Activated CD4-positive, alpha-beta T cell treated with anti-CD3 and anti-CD28 coated beads for 36 hours (primary cell): ENCODE measurements at regions not wholly inside any gene's neighbourhood (a gene's known extent, or its start where the extent isn't known, plus 50 kb on each side); places are given as distances from the start of the nearest gene placed in this dataset.

Experiments used
- ATAC-seq: fragments of 200-7000 bp; cut with Tn5 transposase; one replicate; pipeline ENCODE4 v1.10.0; 2021; ENCODE audit warnings: mild to moderate bottlenecking, moderate library complexity
- CTCF ChIA-PET: fragments of 350-600 bp; sonication (Branson Sonifier 250); formaldehyde crosslinking; loops from one replicate; lab custom pipeline; 2021; ENCODE audit warnings: antibody characterized with exemption; lab: Charles Lee
- POLR2A ChIA-PET: fragments of 350-600 bp; sonication (Branson Sonifier 250); formaldehyde crosslinking; loops from one replicate; lab custom pipeline; 2021; ENCODE audit warnings: antibody characterized with exemption, inconsistent platforms; lab: Charles Lee
- DNase-seq: peaks from one replicate; pipeline ENCODE4 v3.0.0-alpha.2; 2020
- H3K27ac Mint-ChIP-seq: one replicate; pipeline ENCODE4 v1.8.0; 2021; ENCODE audit warnings: mixed read lengths
- H3K27me3 Mint-ChIP-seq: one replicate; pipeline ENCODE4 v1.8.0; 2021; ENCODE audit warnings: mixed read lengths
- H3K36me3 Mint-ChIP-seq: one replicate; pipeline ENCODE4 v1.8.0; 2021; ENCODE audit warnings: low read depth, mixed read lengths
- H3K4me1 Mint-ChIP-seq: one replicate; pipeline ENCODE4 v1.8.0; 2021; ENCODE audit warnings: mixed read lengths
- H3K4me3 Mint-ChIP-seq: one replicate; pipeline ENCODE4 v1.8.0; 2021; ENCODE audit warnings: mild to moderate bottlenecking, moderate library complexity, mixed read lengths
- H3K9me3 Mint-ChIP-seq: one replicate; pipeline ENCODE4 v1.8.0; 2021; ENCODE audit warnings: low read depth, mixed read lengths
- intact Hi-C, 2 experiments: fragments of 100-400 bp; cut with DNase I in 1 of 2; cut with micrococcal nuclease in 1 of 2; formaldehyde crosslinking; loops; one replicate each; pipeline versions ENCODE4 v1.14.2 to v1.15.1; 2022 to 2024; cut with DNase I, micrococcal nuclease

DNA sequence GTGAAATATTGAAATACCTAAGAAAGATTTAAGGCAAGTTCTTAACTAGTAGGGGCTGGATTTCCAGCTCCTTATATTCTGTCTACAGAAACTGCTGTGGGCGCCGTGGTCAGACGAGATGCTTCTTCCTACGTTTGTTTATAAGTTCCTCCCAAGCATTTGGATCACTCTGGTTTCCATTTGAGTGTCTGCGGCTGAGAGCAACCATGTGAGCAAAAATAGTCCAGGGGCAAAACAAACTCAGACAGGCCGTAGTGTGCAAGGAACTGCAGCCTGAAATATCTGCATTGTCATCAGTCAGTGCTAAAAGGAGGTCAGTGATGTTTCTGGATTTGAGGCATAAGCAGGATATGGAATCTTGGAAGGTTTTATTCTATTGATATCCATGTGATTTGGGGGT is 485.9 kb upstream of the JAG1 start:
- POLR2A ChIA-PET, result no interaction called here
- H3K36me3 Mint-ChIP-seq, result no peaks in the 10 kb centered on the region
- H3K27ac Mint-ChIP-seq, result no peak overlapping the region
- DNase-seq (no peak), ATAC-seq (no peak)
- H3K4me3 Mint-ChIP-seq, result no peak overlapping the region
- peaks cover 4% of the 10 kb centered on the region for H3K9me3 Mint-ChIP-seq
- CTCF ChIA-PET, result no interaction called here
- H3K27me3 Mint-ChIP-seq, result peaks cover 2% of the 10 kb centered on the region
- no peaks in the 10 kb centered on the region for H3K4me1 Mint-ChIP-seq
- intact Hi-C loops, result no loop called here

DNA sequence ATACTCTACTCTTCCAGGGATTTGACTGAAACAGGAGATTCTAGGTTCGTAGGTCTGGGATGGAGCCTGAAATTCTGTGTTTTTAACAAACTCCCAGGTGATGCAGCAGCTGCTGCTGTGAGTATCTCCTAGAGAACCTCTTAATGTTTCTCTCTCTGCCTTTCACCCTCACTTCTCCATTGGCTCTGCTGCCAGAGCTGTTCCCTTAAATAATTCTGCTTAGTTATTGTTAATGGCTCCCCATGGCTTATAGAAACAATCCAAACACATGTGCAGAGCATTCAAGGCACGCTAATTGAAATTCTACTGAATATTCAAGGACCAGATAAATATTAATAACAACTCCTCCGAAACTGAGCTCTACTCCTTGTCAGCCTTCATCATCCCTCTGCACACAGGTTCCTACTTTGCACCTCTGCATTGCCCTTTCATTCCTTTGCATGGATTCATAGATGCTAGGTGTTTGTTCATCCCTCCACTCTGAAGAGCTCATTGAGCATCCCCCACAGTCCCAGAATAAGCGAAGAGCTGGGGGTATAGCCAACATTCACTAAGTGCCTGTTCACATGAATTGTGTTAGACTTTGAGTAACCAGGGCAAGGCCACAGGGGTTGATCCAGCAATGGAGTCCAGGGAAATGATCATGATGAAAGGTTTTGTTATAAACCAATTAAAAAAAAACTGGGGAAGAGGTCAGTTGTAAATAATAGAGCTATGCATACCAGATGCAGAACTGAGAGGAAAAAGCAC is 488.4 kb upstream of the JAG1 start:
- POLR2A ChIA-PET, result no interaction called here
- no peaks in the 10 kb centered on the region for H3K36me3 Mint-ChIP-seq
- H3K27ac Mint-ChIP-seq, result no peak overlapping the region
- H3K4me3 Mint-ChIP-seq, result no peak overlapping the region
- H3K9me3 Mint-ChIP-seq, result peaks cover 4% of the 10 kb centered on the region
- no peaks in the 10 kb centered on the region for H3K4me1 Mint-ChIP-seq
- DNase-seq, result no peak
- no peak for ATAC-seq
- CTCF ChIA-PET, result interaction anchor here (0.7 kb wide), 1 partner anchor 30 kb away, joined by 4 read pairs; no protein-coding TSS in a partner anchor
- H3K27me3 Mint-ChIP-seq, result peaks cover 2% of the 10 kb centered on the region
- intact Hi-C loops, result no loop called here

GRCh38 chr20:11165789-11166188 is 492.0 kb upstream of the JAG1 start:
- ATAC-seq, result no peak
- no peak for DNase-seq
- Mint-ChIP-seq H3K9me3 (peaks cover 1% of the 10 kb centered on the region), H3K27ac (no peak overlapping the region), H3K4me1 (no peaks in the 10 kb centered on the region), H3K4me3 (no peak overlapping the region), H3K36me3 (no peaks in the 10 kb centered on the region), H3K27me3 (peaks cover 3% of the 10 kb centered on the region)
- ChIA-PET POLR2A (no interaction called here), CTCF (no interaction called here)
- intact Hi-C loops, result no loop called here

- ChIA-PET CTCF (no interaction called here), POLR2A (no interaction called here)
- no peak for ATAC-seq
- Mint-ChIP-seq H3K4me1 (no peaks in the 10 kb centered on the region), H3K4me3 (no peak overlapping the region), H3K27me3 (peaks cover 3% of the 10 kb centered on the region), H3K36me3 (no peaks in the 10 kb centered on the region), H3K9me3 (peaks cover 1% of the 10 kb centered on the region), H3K27ac (no peak overlapping the region)
- DNase-seq, result no peak
- intact Hi-C loops, result no loop called here
Observed at GRCh38 chr20:11166712-11167111, 492.9 kb upstream of the JAG1 start.

GRCh38 chr20:11168026-11168425 is 494.2 kb upstream of the JAG1 start:
- H3K27ac Mint-ChIP-seq, result no peak overlapping the region
- POLR2A ChIA-PET, result no interaction called here
- H3K4me3 Mint-ChIP-seq, result no peak overlapping the region
- H3K9me3 Mint-ChIP-seq, result peaks cover 1% of the 10 kb centered on the region
- H3K27me3 Mint-ChIP-seq, result peaks cover 3% of the 10 kb centered on the region
- intact Hi-C loops, result no loop called here
- CTCF ChIA-PET, result no interaction called here
- H3K4me1 Mint-ChIP-seq, result no peaks in the 10 kb centered on the region
- DNase-seq (no peak), ATAC-seq (no peak)
- H3K36me3 Mint-ChIP-seq, result no peaks in the 10 kb centered on the region

DNA sequence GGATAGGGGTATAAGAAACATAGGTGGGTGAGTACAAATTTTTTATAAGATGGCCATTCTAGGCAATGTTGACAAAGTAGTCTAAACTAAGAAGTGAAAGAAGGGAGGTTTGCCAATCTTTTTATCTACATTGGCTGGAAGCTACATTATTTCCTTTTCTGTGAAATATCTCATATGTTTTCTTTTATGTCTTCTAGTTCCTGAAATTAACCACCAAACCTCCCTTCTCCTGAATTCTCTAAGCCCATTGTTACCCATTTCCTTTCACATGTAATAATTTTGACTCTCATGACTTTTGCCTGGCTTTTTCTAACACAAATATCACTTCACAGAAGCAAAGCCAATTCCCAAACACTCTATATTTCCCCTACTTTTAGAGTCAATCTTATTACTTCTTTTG is 496.2 kb upstream of the JAG1 start:
- CTCF ChIA-PET, result no interaction called here
- peaks cover 1% of the 10 kb centered on the region for H3K27me3 Mint-ChIP-seq
- no peak overlapping the region for H3K27ac Mint-ChIP-seq
- H3K9me3 Mint-ChIP-seq, result no peaks in the 10 kb centered on the region
- no peaks in the 10 kb centered on the region for H3K36me3 Mint-ChIP-seq
- no peaks in the 10 kb centered on the region for H3K4me1 Mint-ChIP-seq
- POLR2A ChIA-PET, result no interaction called here
- DNase-seq, result no peak
- no peak overlapping the region for H3K4me3 Mint-ChIP-seq
- no peak for ATAC-seq
- intact Hi-C loops, result no loop called here

GRCh38 chr20:11170565-11170964 is 496.8 kb upstream of the JAG1 start:
- H3K9me3 Mint-ChIP-seq, result peaks cover 2% of the 10 kb centered on the region
- ATAC-seq (no peak), DNase-seq (no peak)
- no peak overlapping the region for H3K4me3 Mint-ChIP-seq
- ChIA-PET CTCF (no interaction called here), POLR2A (no interaction called here)
- no peaks in the 10 kb centered on the region for H3K36me3 Mint-ChIP-seq
- no peak overlapping the region for H3K27ac Mint-ChIP-seq
- peaks cover 1% of the 10 kb centered on the region for H3K27me3 Mint-ChIP-seq
- intact Hi-C loops, result no loop called here
- H3K4me1 Mint-ChIP-seq, result no peaks in the 10 kb centered on the region

GRCh38 chr20:11172881-11173280 is 499.1 kb upstream of the JAG1 start:
- CTCF ChIA-PET, result no interaction called here
- Mint-ChIP-seq H3K4me1 (no peaks in the 10 kb centered on the region), H3K27ac (no peak overlapping the region), H3K4me3 (no peak overlapping the region), H3K36me3 (no peaks in the 10 kb centered on the region), H3K27me3 (no peaks in the 10 kb centered on the region), H3K9me3 (peaks cover 2% of the 10 kb centered on the region)
- DNase-seq (no peak), ATAC-seq (no peak)
- intact Hi-C loops, result no loop called here
- POLR2A ChIA-PET, result no interaction called here

GRCh38 chr20:11173916-11174315 is 500.1 kb upstream of the JAG1 start:
- ATAC-seq, result no peak

DNA sequence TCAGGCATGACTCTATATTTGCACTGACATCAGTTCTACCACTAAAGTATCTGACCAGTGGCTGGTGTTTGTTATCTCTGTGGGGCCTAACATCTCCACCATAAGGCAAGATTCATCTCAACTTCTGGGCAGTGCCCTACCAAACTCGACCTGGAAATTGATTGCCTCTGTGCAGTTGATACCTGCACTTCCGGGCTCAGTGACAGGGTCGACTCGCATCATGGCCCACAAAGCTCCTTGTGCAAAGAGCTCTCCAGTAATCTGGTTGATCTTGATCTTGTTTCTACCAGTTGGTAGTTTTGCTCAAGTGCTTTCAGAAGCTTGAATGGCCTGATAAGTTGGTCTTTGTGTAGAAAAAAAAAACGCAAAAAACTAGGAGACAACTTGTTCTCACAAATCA is 501.1 kb upstream of the JAG1 start:
- Mint-ChIP-seq H3K9me3 (peaks cover 2% of the 10 kb centered on the region), H3K27me3 (no peaks in the 10 kb centered on the region), H3K36me3 (no peaks in the 10 kb centered on the region), H3K4me3 (no peak overlapping the region), H3K4me1 (no peaks in the 10 kb centered on the region), H3K27ac (no peak overlapping the region)
- intact Hi-C loops, result no loop called here
- ChIA-PET CTCF (interaction anchor here (0.8 to 1.2 kb wide), 2 partner anchors 13 to 17 kb away, joined by 3 read pairs; no protein-coding TSS in a partner anchor), POLR2A (no interaction called here)
- ATAC-seq (no peak), DNase-seq (no peak)

More at GRCh38 chr20:11173916-11174315, 500.1 kb upstream of the JAG1 start:
- intact Hi-C loops, result no loop called here
- H3K27me3 Mint-ChIP-seq, result no peaks in the 10 kb centered on the region
- H3K4me3 Mint-ChIP-seq, result no peak overlapping the region
- no peaks in the 10 kb centered on the region for H3K36me3 Mint-ChIP-seq
- peaks cover 2% of the 10 kb centered on the region for H3K9me3 Mint-ChIP-seq
- CTCF ChIA-PET, result interaction anchor here (1.2 kb wide), 1 partner anchor 16 kb away, joined by 3 read pairs; no protein-coding TSS in a partner anchor
- DNase-seq, result no peak
- no peaks in the 10 kb centered on the region for H3K4me1 Mint-ChIP-seq
- no peak overlapping the region for H3K27ac Mint-ChIP-seq
- POLR2A ChIA-PET, result no interaction called here

DNA sequence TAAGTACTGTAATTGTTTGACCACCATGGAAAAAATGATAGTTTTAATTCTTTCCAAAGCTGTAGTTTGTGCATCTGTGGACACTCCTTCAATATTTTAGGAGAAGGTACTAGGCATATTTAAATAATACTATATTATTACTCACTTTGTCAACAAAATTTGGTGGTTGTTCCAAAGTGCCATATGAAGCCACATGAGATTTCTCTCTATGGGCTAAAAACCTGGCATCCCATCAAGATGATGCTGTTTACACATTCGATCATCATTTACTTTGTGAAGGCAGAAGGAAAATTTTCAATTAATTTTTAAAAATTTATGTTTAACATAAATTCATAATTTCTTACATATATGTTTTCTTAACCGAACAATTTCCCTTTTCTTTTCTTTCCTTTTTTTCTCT is 502.6 kb upstream of the JAG1 start:
- no peak overlapping the region for H3K4me3 Mint-ChIP-seq
- H3K27me3 Mint-ChIP-seq, result no peaks in the 10 kb centered on the region
- ATAC-seq, result no peak
- peaks cover 2% of the 10 kb centered on the region for H3K9me3 Mint-ChIP-seq
- DNase-seq, result no peak
- intact Hi-C loops, result no loop called here
- POLR2A ChIA-PET, result no interaction called here
- CTCF ChIA-PET, result no interaction called here
- H3K36me3 Mint-ChIP-seq, result no peaks in the 10 kb centered on the region
- H3K4me1 Mint-ChIP-seq, result no peaks in the 10 kb centered on the region
- no peak overlapping the region for H3K27ac Mint-ChIP-seq

DNA sequence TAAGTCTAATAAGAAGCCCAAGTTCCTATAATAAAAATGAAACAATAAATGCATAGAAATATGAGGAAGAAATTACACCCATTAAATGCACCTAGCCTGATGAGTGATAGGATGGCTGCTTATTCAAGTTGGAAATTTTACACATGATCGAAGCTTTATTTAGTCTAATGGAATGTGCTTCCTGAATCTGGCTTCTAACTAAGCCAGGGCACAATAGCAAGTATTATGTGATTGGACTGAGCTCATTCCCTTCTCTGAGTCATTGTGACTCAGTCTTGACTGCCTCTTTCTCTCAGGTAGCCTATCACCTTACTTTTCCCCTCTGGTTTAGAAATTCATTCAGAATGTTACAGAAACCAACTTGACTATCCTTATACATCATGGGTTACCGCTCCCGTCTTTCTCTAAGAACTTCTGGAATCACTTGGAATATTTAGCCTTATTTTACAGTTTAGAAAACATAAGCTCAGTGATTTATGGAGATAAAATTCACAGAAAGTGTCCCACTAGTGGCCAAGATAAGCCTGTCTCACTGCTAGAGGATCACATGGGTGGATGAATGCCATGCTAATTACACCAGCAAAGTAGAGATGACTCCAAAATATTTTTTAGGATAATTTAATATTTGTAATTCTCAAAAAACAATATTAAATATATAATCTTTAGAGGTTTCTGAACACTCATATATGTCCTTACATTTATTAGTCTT is 505.3 kb upstream of the JAG1 start:
- no peak overlapping the region for H3K27ac Mint-ChIP-seq
- no peaks in the 10 kb centered on the region for H3K27me3 Mint-ChIP-seq
- POLR2A ChIA-PET, result no interaction called here
- H3K9me3 Mint-ChIP-seq, result peaks cover 2% of the 10 kb centered on the region
- ATAC-seq (no peak), DNase-seq (no peak)
- H3K36me3 Mint-ChIP-seq, result no peaks in the 10 kb centered on the region
- intact Hi-C loops, result no loop called here
- no peaks in the 10 kb centered on the region for H3K4me1 Mint-ChIP-seq
- no peak overlapping the region for H3K4me3 Mint-ChIP-seq
- CTCF ChIA-PET, result no interaction called here
